PC-9 (cell line): ENCODE measurements at regions not wholly inside any gene's neighbourhood (a gene's known extent, or its start where the extent isn't known, plus 50 kb on each side); places are given as distances from the start of the nearest gene placed in this dataset.

Experiments
- EZH2 ChIP-seq: fragments of 200-600 bp; sonication (generic); IDR thresholded peaks from 2 replicates; pipeline ENCODE4 v1.8.0; 2017; ENCODE audit warnings: antibody characterized with exemption, low read depth
- TF ChIP-seq, protein P1 (sequence below): fragments of 200-600 bp; sonication (generic); conservative IDR thresholded peaks from 2 replicates; pipeline ENCODE4 v1.6.1; 2017; ENCODE audit warnings: mixed run types, antibody characterized with exemption, mild to moderate bottlenecking, moderate library complexity

- TF ChIP-seq, protein P1, sequence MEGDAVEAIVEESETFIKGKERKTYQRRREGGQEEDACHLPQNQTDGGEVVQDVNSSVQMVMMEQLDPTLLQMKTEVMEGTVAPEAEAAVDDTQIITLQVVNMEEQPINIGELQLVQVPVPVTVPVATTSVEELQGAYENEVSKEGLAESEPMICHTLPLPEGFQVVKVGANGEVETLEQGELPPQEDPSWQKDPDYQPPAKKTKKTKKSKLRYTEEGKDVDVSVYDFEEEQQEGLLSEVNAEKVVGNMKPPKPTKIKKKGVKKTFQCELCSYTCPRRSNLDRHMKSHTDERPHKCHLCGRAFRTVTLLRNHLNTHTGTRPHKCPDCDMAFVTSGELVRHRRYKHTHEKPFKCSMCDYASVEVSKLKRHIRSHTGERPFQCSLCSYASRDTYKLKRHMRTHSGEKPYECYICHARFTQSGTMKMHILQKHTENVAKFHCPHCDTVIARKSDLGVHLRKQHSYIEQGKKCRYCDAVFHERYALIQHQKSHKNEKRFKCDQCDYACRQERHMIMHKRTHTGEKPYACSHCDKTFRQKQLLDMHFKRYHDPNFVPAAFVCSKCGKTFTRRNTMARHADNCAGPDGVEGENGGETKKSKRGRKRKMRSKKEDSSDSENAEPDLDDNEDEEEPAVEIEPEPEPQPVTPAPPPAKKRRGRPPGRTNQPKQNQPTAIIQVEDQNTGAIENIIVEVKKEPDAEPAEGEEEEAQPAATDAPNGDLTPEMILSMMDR: no peak
- no peak for TF ChIP-seq EZH2
Measured at GRCh38 chr5:14035859-14036503, 91.5 kb upstream of the DNAH5 start.
